ENCODE measurements at regions not wholly inside any gene's neighbourhood (a gene's known extent, or its start where the extent isn't known, plus 50 kb on each side); places are given as distances from the start of the nearest gene placed in this dataset.

- no peak overlapping the region for H3K4me3 ChIP-seq (ENCODE audit: low read depth, low read length)
- TF ChIP-seq, protein P1, sequence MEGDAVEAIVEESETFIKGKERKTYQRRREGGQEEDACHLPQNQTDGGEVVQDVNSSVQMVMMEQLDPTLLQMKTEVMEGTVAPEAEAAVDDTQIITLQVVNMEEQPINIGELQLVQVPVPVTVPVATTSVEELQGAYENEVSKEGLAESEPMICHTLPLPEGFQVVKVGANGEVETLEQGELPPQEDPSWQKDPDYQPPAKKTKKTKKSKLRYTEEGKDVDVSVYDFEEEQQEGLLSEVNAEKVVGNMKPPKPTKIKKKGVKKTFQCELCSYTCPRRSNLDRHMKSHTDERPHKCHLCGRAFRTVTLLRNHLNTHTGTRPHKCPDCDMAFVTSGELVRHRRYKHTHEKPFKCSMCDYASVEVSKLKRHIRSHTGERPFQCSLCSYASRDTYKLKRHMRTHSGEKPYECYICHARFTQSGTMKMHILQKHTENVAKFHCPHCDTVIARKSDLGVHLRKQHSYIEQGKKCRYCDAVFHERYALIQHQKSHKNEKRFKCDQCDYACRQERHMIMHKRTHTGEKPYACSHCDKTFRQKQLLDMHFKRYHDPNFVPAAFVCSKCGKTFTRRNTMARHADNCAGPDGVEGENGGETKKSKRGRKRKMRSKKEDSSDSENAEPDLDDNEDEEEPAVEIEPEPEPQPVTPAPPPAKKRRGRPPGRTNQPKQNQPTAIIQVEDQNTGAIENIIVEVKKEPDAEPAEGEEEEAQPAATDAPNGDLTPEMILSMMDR (IDR thresholded peaks at IDR 0.05; ENCODE audit: low read depth, low read length) = no peak
These were observed 1397.4 kb upstream of the SPRY2 start for GRCh38 chr13:81738364-81738763.

- TF ChIP-seq, protein P1 (IDR thresholded peaks at IDR 0.05; ENCODE audit: low read depth, low read length) = no peak
- H3K4me3 ChIP-seq (ENCODE audit: low read depth, low read length) = no peak overlapping the region
These were observed 1385.3 kb upstream of the SPRY2 start for GRCh38 chr13:81726037-81726726.

DNA sequence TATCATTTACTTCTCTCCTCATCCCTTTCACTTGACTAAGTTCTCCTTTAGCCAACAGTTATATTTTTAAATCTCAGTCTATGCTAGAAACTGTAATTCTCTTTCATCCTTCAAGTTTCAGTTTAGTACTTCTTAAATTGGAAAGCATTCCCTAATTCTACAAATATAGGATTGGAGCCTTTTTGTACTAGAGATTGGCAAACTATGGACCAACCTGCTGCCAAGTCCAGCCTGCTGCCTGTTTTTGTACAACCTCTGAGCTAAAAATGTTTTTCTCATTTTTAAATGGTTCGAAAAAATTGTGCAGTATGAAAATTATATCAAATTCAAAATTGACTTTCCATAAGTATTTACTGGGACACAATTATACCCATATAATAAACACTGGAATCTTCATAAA is 1381.5 kb upstream of the SPRY2 start:
- H3K4me3 ChIP-seq (ENCODE audit: low read depth, low read length) = no peak overlapping the region
- TF ChIP-seq, protein P1 (IDR thresholded peaks at IDR 0.05; ENCODE audit: low read depth, low read length) = no peak

DNA sequence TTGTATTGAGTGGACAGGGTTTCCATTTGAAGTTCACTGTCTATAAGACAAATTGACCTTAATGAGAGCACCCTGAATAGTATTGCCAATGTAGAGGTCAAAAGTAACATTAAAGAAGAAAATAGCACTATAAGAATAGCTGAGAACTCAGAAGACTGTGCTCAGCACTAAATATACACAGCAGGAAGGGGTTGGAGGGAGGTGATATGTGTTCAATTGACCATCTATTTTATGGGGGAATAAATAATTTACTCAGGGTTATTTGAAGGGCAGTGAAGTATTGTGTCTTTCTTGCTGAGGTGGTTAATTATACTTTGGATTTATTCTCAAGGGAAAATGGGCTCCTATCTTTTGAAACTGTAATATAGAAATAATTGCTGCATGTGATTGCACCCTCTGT is 1380.5 kb upstream of the SPRY2 start:
- H3K4me3 ChIP-seq (ENCODE audit: low read depth, low read length) = no peak overlapping the region
- TF ChIP-seq, protein P1 (IDR thresholded peaks at IDR 0.05; ENCODE audit: low read depth, low read length) = no peak

- TF ChIP-seq, protein P1 (IDR thresholded peaks at IDR 0.05; ENCODE audit: low read depth, low read length) = no peak
- H3K4me3 ChIP-seq (ENCODE audit: low read depth, low read length) = no peak overlapping the region
These were observed 1373.6 kb upstream of the SPRY2 start for GRCh38 chr13:81714513-81714912.

- TF ChIP-seq, protein P1 (IDR thresholded peaks at IDR 0.05; ENCODE audit: low read depth, low read length) = no peak
- H3K4me3 ChIP-seq (ENCODE audit: low read depth, low read length) = no peak overlapping the region
These were observed 1372.3 kb upstream of the SPRY2 start for GRCh38 chr13:81713201-81713600.

DNA sequence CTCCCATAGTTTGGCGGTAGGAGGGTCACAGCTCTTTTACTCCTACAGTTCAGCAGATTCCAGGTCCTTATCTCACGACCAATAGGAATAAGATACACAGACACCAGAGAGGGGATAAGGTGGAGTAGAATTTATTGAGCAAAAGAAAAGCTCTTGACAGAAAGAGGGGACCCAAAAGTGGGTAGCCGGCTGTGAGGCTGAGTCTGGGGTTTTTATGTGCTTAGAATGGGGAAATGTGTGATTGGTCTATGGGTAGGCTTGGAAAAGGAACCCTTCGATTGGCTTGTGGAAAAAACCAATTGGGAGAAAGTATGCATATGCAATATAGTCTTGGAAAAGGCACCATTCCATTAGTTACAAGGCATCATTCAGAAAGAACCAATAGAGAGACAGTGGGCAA is 1356.9 kb upstream of the SPRY2 start:
- TF ChIP-seq, protein P1 (IDR thresholded peaks at IDR 0.05; ENCODE audit: low read depth, low read length) = no peak
- H3K4me3 ChIP-seq (ENCODE audit: low read depth, low read length) = no peak overlapping the region

Data from WI38 (cell line).